Renal cortical epithelial cell (primary cell): ENCODE measurements at regions not wholly inside any gene's neighbourhood (a gene's known extent, or its start where the extent isn't known, plus 50 kb on each side); places are given as distances from the start of the nearest gene placed in this dataset.

Experiments used
- DNase-seq: peaks from one replicate; pipeline ENCODE4 v3.0.0-alpha.2; 2011; ENCODE audit warnings: low read depth

- no peak for DNase-seq
These were observed 187.6 kb downstream of the GADD45G start for GRCh38 chr9:89792189-89793123.

- no peak for DNase-seq
These were observed 188.3 kb downstream of the GADD45G start for GRCh38 chr9:89793124-89793495.

GRCh38 chr9:89793551-89793950 is 188.7 kb downstream of the GADD45G start:
- peak; percentile 38 for DNase-seq

GRCh38 chr9:89794918-89795317 is 190.1 kb downstream of the GADD45G start:
- DNase-seq: no peak

- no peak for DNase-seq
These were observed 190.9 kb downstream of the GADD45G start for GRCh38 chr9:89795538-89796195.

GRCh38 chr9:89796606-89797005 is 191.8 kb downstream of the GADD45G start:
- DNase-seq: no peak

GRCh38 chr9:89797255-89797654 is 192.4 kb downstream of the GADD45G start:
- DNase-seq: no peak

- DNase-seq: no peak
These were observed 193.2 kb downstream of the GADD45G start for GRCh38 chr9:89797937-89798455.

GRCh38 chr9:89798547-89799120 is 193.8 kb downstream of the GADD45G start:
- no peak for DNase-seq

- no peak for DNase-seq
These were observed 194.4 kb downstream of the GADD45G start for GRCh38 chr9:89799221-89799620.

- no peak for DNase-seq
These were observed 195.0 kb downstream of the GADD45G start for GRCh38 chr9:89799766-89800165.

- DNase-seq: no peak
These were observed 196.5 kb downstream of the GADD45G start for GRCh38 chr9:89801341-89801740.

GRCh38 chr9:89801742-89802670 is 197.2 kb downstream of the GADD45G start:
- DNase-seq: no peak

- no peak for DNase-seq
These were observed 198.1 kb downstream of the GADD45G start for GRCh38 chr9:89802781-89803355.

GRCh38 chr9:89803403-89803802 is 198.6 kb downstream of the GADD45G start:
- DNase-seq: no peak

- no peak for DNase-seq
These were observed 200.1 kb downstream of the GADD45G start for GRCh38 chr9:89804766-89805531.

- DNase-seq: peak; percentile 27
These were observed 200.9 kb downstream of the GADD45G start for GRCh38 chr9:89805571-89806292.

GRCh38 chr9:89806371-89807100 is 201.7 kb downstream of the GADD45G start:
- peak; percentile 88 for DNase-seq

GRCh38 chr9:89807101-89807395 is 202.2 kb downstream of the GADD45G start:
- no peak for DNase-seq
